Activated T-helper 2 cell treated with anti-CD3 and anti-CD28 coated beads, Interferon-gamma antibody, Interleukin-2, Interleukin-4, amounts not matched to agents 10 μg/mL and 5 μg/mL and 100 μg/mL, durations not matched to agents 14 hours and 24 hours and 36 hours (primary cell): ENCODE measurements at regions not wholly inside any gene's neighbourhood (a gene's known extent, or its start where the extent isn't known, plus 50 kb on each side); places are given as distances from the start of the nearest gene placed in this dataset.

Experiments used
- DNase-seq: peaks from one replicate; pipeline ENCODE4 v3.0.0; 2021; ENCODE audit warnings: low spot score
- H3K27ac Mint-ChIP-seq: one replicate; pipeline ENCODE4 v1.8.0; 2021; ENCODE audit warnings: mixed read lengths
- H3K27me3 Mint-ChIP-seq: one replicate; pipeline ENCODE4 v1.8.0; 2021; ENCODE audit warnings: low read depth, mixed read lengths
- H3K36me3 Mint-ChIP-seq: one replicate; pipeline ENCODE4 v1.8.0; 2021; ENCODE audit warnings: low read depth, mixed read lengths
- H3K4me1 Mint-ChIP-seq: one replicate; pipeline ENCODE4 v1.8.0; 2021; ENCODE audit warnings: low read depth, mixed read lengths
- H3K4me3 Mint-ChIP-seq: one replicate; pipeline ENCODE4 v1.8.0; 2021; ENCODE audit warnings: low read depth, mild to moderate bottlenecking, moderate library complexity, mixed read lengths
- H3K9me3 Mint-ChIP-seq: one replicate; pipeline ENCODE4 v1.8.0; 2021; ENCODE audit warnings: mixed read lengths
- intact Hi-C: fragments of 100-400 bp; cut with micrococcal nuclease; formaldehyde crosslinking; loops from one replicate; pipeline ENCODE4 v1.15.1; 2023

GRCh38 chr4:149264093-149264733, 551.4 kb downstream of the IQCM start:
- intact Hi-C loops, result no loop called here
- no peak for DNase-seq
- H3K4me3 Mint-ChIP-seq, result no peak overlapping the region
- no peaks in the 10 kb centered on the region for H3K4me1 Mint-ChIP-seq
- no peaks in the 10 kb centered on the region for H3K27me3 Mint-ChIP-seq
- no peak overlapping the region for H3K27ac Mint-ChIP-seq
- no peaks in the 10 kb centered on the region for H3K9me3 Mint-ChIP-seq
- no peaks in the 10 kb centered on the region for H3K36me3 Mint-ChIP-seq

GRCh38 chr4:149248191-149248764, 567.4 kb downstream of the IQCM start:
- intact Hi-C loops, result no loop called here
- H3K36me3 Mint-ChIP-seq, result no peaks in the 10 kb centered on the region
- H3K27ac Mint-ChIP-seq, result no peak overlapping the region
- no peaks in the 10 kb centered on the region for H3K4me1 Mint-ChIP-seq
- no peak for DNase-seq
- H3K4me3 Mint-ChIP-seq, result no peak overlapping the region
- no peaks in the 10 kb centered on the region for H3K27me3 Mint-ChIP-seq
- peaks cover 4% of the 10 kb centered on the region for H3K9me3 Mint-ChIP-seq

- Mint-ChIP-seq H3K4me3 (no peak overlapping the region), H3K4me1 (no peaks in the 10 kb centered on the region), H3K36me3 (no peaks in the 10 kb centered on the region), H3K27me3 (no peaks in the 10 kb centered on the region), H3K27ac (no peak overlapping the region), H3K9me3 (peaks cover 4% of the 10 kb centered on the region)
- intact Hi-C loops, result no loop called here
- no peak for DNase-seq
Observed at GRCh38 chr4:149247164-149247563, 568.5 kb downstream of the IQCM start.

- H3K36me3 Mint-ChIP-seq, result no peaks in the 10 kb centered on the region
- no peak for DNase-seq
- H3K27me3 Mint-ChIP-seq, result no peaks in the 10 kb centered on the region
- intact Hi-C loops, result no loop called here
- H3K4me3 Mint-ChIP-seq, result no peak overlapping the region
- H3K27ac Mint-ChIP-seq, result no peak overlapping the region
- no peaks in the 10 kb centered on the region for H3K9me3 Mint-ChIP-seq
- no peaks in the 10 kb centered on the region for H3K4me1 Mint-ChIP-seq
Observed at GRCh38 chr4:149245333-149245732, 570.3 kb downstream of the IQCM start.

GRCh38 chr4:149238097-149238496, 577.5 kb downstream of the IQCM start:
- Mint-ChIP-seq H3K27me3 (no peaks in the 10 kb centered on the region), H3K27ac (no peak overlapping the region), H3K9me3 (no peaks in the 10 kb centered on the region), H3K36me3 (no peaks in the 10 kb centered on the region), H3K4me3 (no peak overlapping the region), H3K4me1 (no peaks in the 10 kb centered on the region)
- DNase-seq, result no peak
- intact Hi-C loops, result no loop called here

GRCh38 chr4:149234798-149235197, 580.8 kb downstream of the IQCM start:
- Mint-ChIP-seq H3K9me3 (no peaks in the 10 kb centered on the region), H3K27ac (no peak overlapping the region), H3K4me1 (no peaks in the 10 kb centered on the region), H3K4me3 (no peak overlapping the region), H3K27me3 (no peaks in the 10 kb centered on the region), H3K36me3 (no peaks in the 10 kb centered on the region)
- no peak for DNase-seq
- intact Hi-C loops, result no loop called here

- Mint-ChIP-seq H3K9me3 (no peaks in the 10 kb centered on the region), H3K27ac (no peak overlapping the region), H3K36me3 (no peaks in the 10 kb centered on the region), H3K27me3 (no peaks in the 10 kb centered on the region), H3K4me1 (no peaks in the 10 kb centered on the region), H3K4me3 (no peak overlapping the region)
- DNase-seq, result no peak
- intact Hi-C loops, result no loop called here
Observed at GRCh38 chr4:149223659-149224058, 592.0 kb downstream of the IQCM start.

GRCh38 chr4:149218672-149219071, 597.0 kb downstream of the IQCM start:
- Mint-ChIP-seq H3K27me3 (no peaks in the 10 kb centered on the region), H3K4me3 (no peak overlapping the region), H3K36me3 (no peaks in the 10 kb centered on the region), H3K27ac (no peak overlapping the region), H3K4me1 (no peaks in the 10 kb centered on the region), H3K9me3 (no peaks in the 10 kb centered on the region)
- intact Hi-C loops, result no loop called here
- no peak for DNase-seq

GRCh38 chr4:149214301-149214700, 601.3 kb downstream of the IQCM start:
- intact Hi-C loops, result no loop called here
- H3K36me3 Mint-ChIP-seq, result no peaks in the 10 kb centered on the region
- no peaks in the 10 kb centered on the region for H3K27me3 Mint-ChIP-seq

GRCh38 chr4:149211876-149212275, 603.8 kb downstream of the IQCM start:
- no peak overlapping the region for H3K27ac Mint-ChIP-seq
- no peaks in the 10 kb centered on the region for H3K4me1 Mint-ChIP-seq
- intact Hi-C loops, result no loop called here
- H3K27me3 Mint-ChIP-seq, result no peaks in the 10 kb centered on the region
- no peak overlapping the region for H3K4me3 Mint-ChIP-seq
- no peak for DNase-seq
- no peaks in the 10 kb centered on the region for H3K36me3 Mint-ChIP-seq
- H3K9me3 Mint-ChIP-seq, result no peaks in the 10 kb centered on the region

More at GRCh38 chr4:149214301-149214700, 601.3 kb downstream of the IQCM start:
- DNase-seq, result no peak
- Mint-ChIP-seq H3K4me1 (no peaks in the 10 kb centered on the region), H3K9me3 (no peaks in the 10 kb centered on the region), H3K27ac (no peak overlapping the region), H3K4me3 (no peak overlapping the region)

- Mint-ChIP-seq H3K27me3 (no peaks in the 10 kb centered on the region), H3K4me3 (no peak overlapping the region), H3K36me3 (no peaks in the 10 kb centered on the region), H3K9me3 (no peaks in the 10 kb centered on the region), H3K27ac (no peak overlapping the region), H3K4me1 (no peaks in the 10 kb centered on the region)
- no peak for DNase-seq
- intact Hi-C loops, result no loop called here
Observed at GRCh38 chr4:149203256-149204001, 612.2 kb downstream of the IQCM start.

- Mint-ChIP-seq H3K27ac (no peak overlapping the region), H3K27me3 (no peaks in the 10 kb centered on the region), H3K4me3 (no peak overlapping the region), H3K36me3 (no peaks in the 10 kb centered on the region), H3K4me1 (no peaks in the 10 kb centered on the region), H3K9me3 (no peaks in the 10 kb centered on the region)
- DNase-seq, result no peak
- intact Hi-C loops, result no loop called here
Observed at GRCh38 chr4:149202117-149202516, 613.5 kb downstream of the IQCM start.

- H3K4me3 Mint-ChIP-seq, result no peak overlapping the region
- H3K27me3 Mint-ChIP-seq, result no peaks in the 10 kb centered on the region
- no peak for DNase-seq
- no peaks in the 10 kb centered on the region for H3K4me1 Mint-ChIP-seq
- no peak overlapping the region for H3K27ac Mint-ChIP-seq
- no peaks in the 10 kb centered on the region for H3K36me3 Mint-ChIP-seq
- no peaks in the 10 kb centered on the region for H3K9me3 Mint-ChIP-seq
- intact Hi-C loops, result no loop called here
Observed at GRCh38 chr4:149199594-149199993, 616.0 kb downstream of the IQCM start.
